Trophoblast cell (in vitro differentiated cells and primary cell): ENCODE measurements at regions not wholly inside any gene's neighbourhood (a gene's known extent, or its start where the extent isn't known, plus 50 kb on each side); places are given as distances from the start of the nearest gene placed in this dataset.

Experiments used
- DNase-seq, 2 donors: peaks; one replicate each; pipeline ENCODE4 v3.0.0-alpha.2; 2016
- H2AFZ ChIP-seq: 2 replicates; pipeline ENCODE4 v1.6.1; 2013; ENCODE audit warnings: low read length, moderate library complexity, mild to moderate bottlenecking; ENCODE audit not compliant: insufficient read depth, poor library complexity
- H2AK5ac ChIP-seq: 2 replicates; pipeline ENCODE4 v1.6.1; 2013; ENCODE audit warnings: mild to moderate bottlenecking, low read length
- H2BK120ac ChIP-seq: 2 replicates; pipeline ENCODE4 v1.6.1; 2013; ENCODE audit warnings: low read length, mild to moderate bottlenecking, moderate library complexity; ENCODE audit not compliant: insufficient read depth, poor library complexity
- H2BK12ac ChIP-seq: 2 replicates; pipeline ENCODE4 v1.6.1; 2013; ENCODE audit warnings: mild to moderate bottlenecking, low read length, moderate library complexity
- H2BK5ac ChIP-seq: 2 replicates; pipeline ENCODE4 v1.6.1; 2013; ENCODE audit warnings: low read length, low read depth, moderate library complexity, mild to moderate bottlenecking; ENCODE audit not compliant: poor library complexity
- H3K14ac ChIP-seq: 2 replicates; pipeline ENCODE4 v1.6.1; 2013; ENCODE audit warnings: mild to moderate bottlenecking, low read length
- H3K18ac ChIP-seq: 2 replicates; pipeline ENCODE4 v1.6.1; 2013; ENCODE audit warnings: mild to moderate bottlenecking, low read length
- H3K23ac ChIP-seq: 2 replicates; pipeline ENCODE4 v1.6.1; 2013; ENCODE audit warnings: low read length
- H3K27ac ChIP-seq: 2 replicates; pipeline ENCODE4 v1.5.1; 2013; ENCODE audit warnings: low read depth, mild to moderate bottlenecking, inconsistent platforms, low read length, moderate library complexity
- H3K27me3 ChIP-seq: 2 replicates; pipeline ENCODE4 v1.6.1; 2013; ENCODE audit warnings: inconsistent platforms, mild to moderate bottlenecking, low read length, moderate library complexity; ENCODE audit not compliant: insufficient read depth
- H3K36me3 ChIP-seq, 2 experiments: 1 replicate in 1 of 2; 2 replicates in 1 of 2; pipeline ENCODE4 v1.6.1; 2013; ENCODE audit warnings: low read length in 2 of 2, mild to moderate bottlenecking in 2 of 2, moderate library complexity in 1 of 2; ENCODE audit not compliant: insufficient read depth in 2 of 2, control insufficient read depth in 1 of 2
- H3K4ac ChIP-seq: 2 replicates; pipeline ENCODE4 v1.6.1; 2013; ENCODE audit warnings: low read depth, mild to moderate bottlenecking, low read length, moderate library complexity
- H3K4me1 ChIP-seq, 2 experiments: 1 replicate in 1 of 2; 2 replicates in 1 of 2; pipeline ENCODE4 v1.6.1; 2013; ENCODE audit warnings: low read length in 2 of 2, mild to moderate bottlenecking in 2 of 2, moderate library complexity in 1 of 2; ENCODE audit not compliant: insufficient read depth in 2 of 2, control insufficient read depth in 1 of 2
- H3K4me2 ChIP-seq: 2 replicates; pipeline ENCODE4 v1.6.1; 2013; ENCODE audit warnings: inconsistent platforms, mild to moderate bottlenecking, low read length, moderate library complexity
- H3K4me3 ChIP-seq: 2 replicates; pipeline ENCODE4 v1.5.1; 2013; ENCODE audit warnings: mild to moderate bottlenecking, low read depth, low read length, inconsistent platforms
- H3K79me1 ChIP-seq: one replicate; pipeline ENCODE4 v1.6.1; 2013; ENCODE audit warnings: low read length
- H3K79me2 ChIP-seq: 2 replicates; pipeline ENCODE4 v1.6.1; 2013; ENCODE audit warnings: low read length, mild to moderate bottlenecking; ENCODE audit not compliant: control insufficient read depth, insufficient read depth, poor library complexity
- H3K9ac ChIP-seq: 2 replicates; pipeline ENCODE4 v1.6.1; 2013; ENCODE audit warnings: mild to moderate bottlenecking, low read length
- H3K9me3 ChIP-seq: 2 replicates; pipeline ENCODE4 v1.6.1; 2013; ENCODE audit warnings: low read depth, mild to moderate bottlenecking, control low read depth, inconsistent platforms, low read length; ENCODE audit not compliant: insufficient read depth
- H4K12ac ChIP-seq: 2 replicates; pipeline ENCODE4 v1.6.1; 2013; ENCODE audit warnings: low read depth, mild to moderate bottlenecking, low read length, moderate library complexity
- H4K8ac ChIP-seq: 2 replicates; pipeline ENCODE4 v1.6.1; 2013; ENCODE audit warnings: low read depth, mild to moderate bottlenecking, low read length, moderate library complexity
- H4K91ac ChIP-seq: one replicate; pipeline ENCODE4 v1.6.1; 2013; ENCODE audit warnings: low read depth, mild to moderate bottlenecking, low read length, moderate library complexity
- WGBS: extraction: QIAGEN DNeasy Blood & Tissue Kit; methylation state at CpG from one replicate; pipeline ENCODE4 v1.1.7; 2013; ENCODE audit warnings: missing lambda C conversion rate; ENCODE audit not compliant: insufficient read length, insufficient coverage; ENCODE audit errors: extremely low coverage; 5-methylcytosine and 5-hydroxymethylcytosine counted together

GRCh38 chr11:25838918-25839625, 492.9 kb upstream of the ANO3 start:
- Histone ChIP-seq H2BK120ac (no peak overlapping the region), H3K4me2 (no peak overlapping the region), H2AFZ (no peak overlapping the region), H3K79me1 (no peaks in the 10 kb centered on the region), H4K8ac (no peak overlapping the region), H2AK5ac (no peak overlapping the region), H3K4me3 (no peak overlapping the region), H3K9me3 (no peaks in the 10 kb centered on the region), H3K36me3 (no peaks in the 10 kb centered on the region), H3K9ac (no peak overlapping the region), H4K12ac (no peak overlapping the region), H3K79me2 (no peaks in the 10 kb centered on the region), H2BK5ac (no peak overlapping the region), H2BK12ac (no peak overlapping the region), H3K14ac (no peak overlapping the region), H3K23ac (no peak overlapping the region), H3K4ac (no peak overlapping the region), H3K4me1 (no peaks in the 10 kb centered on the region), H3K27me3 (no peaks in the 10 kb centered on the region), H3K18ac (no peak overlapping the region), H3K27ac (no peak overlapping the region), H4K91ac (no peak overlapping the region)
- no CpG with 5 or more reads among the region's 6 CpGs for WGBS
- DNase-seq, result no peak

DNA sequence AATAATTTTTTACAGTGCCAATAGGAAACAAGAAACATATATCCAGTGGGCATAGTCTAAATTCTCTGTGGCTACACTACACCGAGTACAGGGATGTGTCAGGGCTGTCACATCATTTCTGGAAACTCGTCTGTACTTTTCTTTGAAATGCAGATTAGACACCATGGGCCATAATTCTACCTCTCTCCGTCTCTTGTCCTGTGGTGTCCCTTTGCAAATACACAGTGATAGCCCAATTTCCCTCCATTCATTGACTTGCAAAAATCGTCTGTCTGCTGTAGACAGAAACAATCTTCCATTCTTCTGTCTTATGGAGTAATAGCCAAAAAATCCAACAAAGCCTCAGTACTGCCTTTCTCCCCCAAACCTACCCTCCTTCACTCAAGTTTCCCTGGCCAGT, 487.1 kb upstream of the ANO3 start:
- DNase-seq, result no peak
- Histone ChIP-seq H3K9ac (no peak overlapping the region), H3K4me3 (no peak overlapping the region), H4K91ac (no peak overlapping the region), H2AFZ (no peak overlapping the region), H2BK12ac (no peak overlapping the region), H3K27me3 (no peaks in the 10 kb centered on the region), H3K4me1 (no peaks in the 10 kb centered on the region), H3K27ac (no peak overlapping the region), H3K9me3 (no peaks in the 10 kb centered on the region), H3K14ac (no peak overlapping the region), H4K12ac (no peak overlapping the region), H3K18ac (no peak overlapping the region), H3K4ac (no peak overlapping the region), H4K8ac (no peak overlapping the region), H2BK5ac (no peak overlapping the region), H3K79me2 (no peaks in the 10 kb centered on the region), H3K79me1 (no peaks in the 10 kb centered on the region), H2AK5ac (no peak overlapping the region), H3K23ac (no peak overlapping the region), H3K4me2 (no peak overlapping the region), H3K36me3 (no peaks in the 10 kb centered on the region), H2BK120ac (no peak overlapping the region)
- WGBS, result no CpG with 5 or more reads among the region's 4 CpGs

- Histone ChIP-seq H3K27ac (no peak overlapping the region), H4K12ac (no peak overlapping the region), H3K79me1 (no peaks in the 10 kb centered on the region), H3K4me1 (no peaks in the 10 kb centered on the region), H3K4ac (no peak overlapping the region), H3K4me2 (no peak overlapping the region), H3K79me2 (no peaks in the 10 kb centered on the region), H3K23ac (no peak overlapping the region), H3K9me3 (no peaks in the 10 kb centered on the region), H3K27me3 (no peaks in the 10 kb centered on the region), H2BK5ac (no peak overlapping the region), H2AFZ (no peak overlapping the region), H3K18ac (no peak overlapping the region), H2AK5ac (no peak overlapping the region), H4K8ac (no peak overlapping the region), H3K36me3 (no peaks in the 10 kb centered on the region), H2BK120ac (no peak overlapping the region), H3K4me3 (no peak overlapping the region), H4K91ac (no peak overlapping the region), H3K14ac (no peak overlapping the region), H2BK12ac (no peak overlapping the region), H3K9ac (no peak overlapping the region)
- WGBS, result no CpG with 5 or more reads among the region's 4 CpGs
- DNase-seq, result no peak
Measured at GRCh38 chr11:25855916-25856315, 476.0 kb upstream of the ANO3 start.

GRCh38 chr11:25859776-25860175, 472.2 kb upstream of the ANO3 start:
- H3K4me3 ChIP-seq, result no peak overlapping the region
- no peak overlapping the region for H4K91ac ChIP-seq
- H3K14ac ChIP-seq, result no peak overlapping the region
- H3K27me3 ChIP-seq, result no peaks in the 10 kb centered on the region
- no peak overlapping the region for H2BK120ac ChIP-seq
- H2AK5ac ChIP-seq, result no peak overlapping the region
- H3K79me1 ChIP-seq, result no peaks in the 10 kb centered on the region
- no peaks in the 10 kb centered on the region for H3K79me2 ChIP-seq
- no peak overlapping the region for H3K27ac ChIP-seq
- no peak overlapping the region for H2BK12ac ChIP-seq
- no peaks in the 10 kb centered on the region for H3K9me3 ChIP-seq
- no peak overlapping the region for H2AFZ ChIP-seq
- H4K8ac ChIP-seq, result no peak overlapping the region
- H3K23ac ChIP-seq, result no peak overlapping the region
- H3K36me3 ChIP-seq, result no peaks in the 10 kb centered on the region
- no peak overlapping the region for H3K18ac ChIP-seq
- no peak overlapping the region for H2BK5ac ChIP-seq
- no peak overlapping the region for H3K4ac ChIP-seq
- no peaks in the 10 kb centered on the region for H3K4me1 ChIP-seq
- no peak overlapping the region for H3K9ac ChIP-seq
- no peak overlapping the region for H4K12ac ChIP-seq
- WGBS, result no CpG with 5 or more reads among the region's 5 CpGs
- H3K4me2 ChIP-seq, result no peak overlapping the region
- no peak for DNase-seq
